Breast epithelium (tissue), 3 donors: ENCODE measurements at regions not wholly inside any gene's neighbourhood (a gene's known extent, or its start where the extent isn't known, plus 50 kb on each side); places are given as distances from the start of the nearest gene placed in this dataset.

ENCODE experiments used
- POLR2A ChIP-seq: fragments of 450-650 bp; IDR thresholded peaks from one replicate; pipeline ENCODE4 v1.6.1; 2016; ENCODE audit warnings: antibody characterized with exemption, mild to moderate bottlenecking, moderate library complexity
- POLR2AphosphoS5 ChIP-seq, 3 donors: sonication (generic); formaldehyde crosslinking; IDR thresholded peaks; one replicate each; pipeline ENCODE4 v1.6.1; 2017; ENCODE audit warnings: antibody characterized with exemption in 3 of 3
- TF ChIP-seq, protein P1 (sequence below), 3 donors: fragments of 450-650 bp; IDR thresholded peaks; one replicate each; pipeline ENCODE4 v1.5.1; 2016 to 2017; ENCODE audit warnings: antibody characterized with exemption in 3 of 3, mild to moderate bottlenecking in 3 of 3, moderate library complexity in 3 of 3

DNA sequence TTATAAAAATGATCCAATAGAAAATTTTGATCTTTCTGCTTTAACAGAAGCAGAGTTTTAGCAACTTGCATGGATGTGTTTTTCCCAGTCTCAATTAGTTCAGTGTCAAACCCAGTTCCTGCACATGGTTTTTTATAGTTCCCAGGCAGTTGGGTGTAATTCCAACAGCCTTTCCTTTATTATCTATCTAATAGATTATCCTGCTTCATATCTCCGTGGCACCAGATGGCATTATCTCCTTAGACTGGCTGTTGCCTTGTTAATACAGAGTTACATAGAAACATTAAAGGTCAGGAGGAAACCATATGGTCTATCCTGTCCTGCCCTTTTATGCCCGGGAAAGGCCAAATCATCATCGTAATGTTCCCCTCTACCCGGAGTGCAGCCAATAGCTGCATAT is 400.9 kb upstream of the SMIM21 start:
- TF ChIP-seq, protein P1, sequence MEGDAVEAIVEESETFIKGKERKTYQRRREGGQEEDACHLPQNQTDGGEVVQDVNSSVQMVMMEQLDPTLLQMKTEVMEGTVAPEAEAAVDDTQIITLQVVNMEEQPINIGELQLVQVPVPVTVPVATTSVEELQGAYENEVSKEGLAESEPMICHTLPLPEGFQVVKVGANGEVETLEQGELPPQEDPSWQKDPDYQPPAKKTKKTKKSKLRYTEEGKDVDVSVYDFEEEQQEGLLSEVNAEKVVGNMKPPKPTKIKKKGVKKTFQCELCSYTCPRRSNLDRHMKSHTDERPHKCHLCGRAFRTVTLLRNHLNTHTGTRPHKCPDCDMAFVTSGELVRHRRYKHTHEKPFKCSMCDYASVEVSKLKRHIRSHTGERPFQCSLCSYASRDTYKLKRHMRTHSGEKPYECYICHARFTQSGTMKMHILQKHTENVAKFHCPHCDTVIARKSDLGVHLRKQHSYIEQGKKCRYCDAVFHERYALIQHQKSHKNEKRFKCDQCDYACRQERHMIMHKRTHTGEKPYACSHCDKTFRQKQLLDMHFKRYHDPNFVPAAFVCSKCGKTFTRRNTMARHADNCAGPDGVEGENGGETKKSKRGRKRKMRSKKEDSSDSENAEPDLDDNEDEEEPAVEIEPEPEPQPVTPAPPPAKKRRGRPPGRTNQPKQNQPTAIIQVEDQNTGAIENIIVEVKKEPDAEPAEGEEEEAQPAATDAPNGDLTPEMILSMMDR (IDR thresholded peaks at IDR 0.05): no peak
- no peak for TF ChIP-seq POLR2AphosphoS5 (IDR thresholded peaks at IDR 0.05)
- no peak for TF ChIP-seq POLR2A
